Activated naive CD8-positive, alpha-beta T cell treated with anti-CD3 and anti-CD28 coated beads for 36 hours (primary cell): ENCODE measurements at regions not wholly inside any gene's neighbourhood (a gene's known extent, or its start where the extent isn't known, plus 50 kb on each side); places are given as distances from the start of the nearest gene placed in this dataset.

Source experiments
- DNase-seq: peaks from one replicate; pipeline ENCODE4 v3.0.0; 2021
- H3K27ac Mint-ChIP-seq: one replicate; pipeline ENCODE4 v1.8.0; 2022; ENCODE audit warnings: mild to moderate bottlenecking, moderate library complexity, mixed read lengths
- H3K27me3 Mint-ChIP-seq: one replicate; pipeline ENCODE4 v1.8.0; 2022; ENCODE audit warnings: mild to moderate bottlenecking, mixed read lengths
- H3K36me3 Mint-ChIP-seq: one replicate; pipeline ENCODE4 v1.8.0; 2021; ENCODE audit warnings: mild to moderate bottlenecking, mixed read lengths
- H3K4me1 Mint-ChIP-seq: one replicate; pipeline ENCODE4 v1.8.0; 2021; ENCODE audit warnings: mixed read lengths
- H3K4me3 Mint-ChIP-seq: one replicate; pipeline ENCODE4 v1.8.0; 2022; ENCODE audit warnings: mild to moderate bottlenecking, moderate library complexity, mixed read lengths
- H3K9me3 Mint-ChIP-seq: one replicate; pipeline ENCODE4 v1.8.0; 2022; ENCODE audit warnings: mixed read lengths

DNA sequence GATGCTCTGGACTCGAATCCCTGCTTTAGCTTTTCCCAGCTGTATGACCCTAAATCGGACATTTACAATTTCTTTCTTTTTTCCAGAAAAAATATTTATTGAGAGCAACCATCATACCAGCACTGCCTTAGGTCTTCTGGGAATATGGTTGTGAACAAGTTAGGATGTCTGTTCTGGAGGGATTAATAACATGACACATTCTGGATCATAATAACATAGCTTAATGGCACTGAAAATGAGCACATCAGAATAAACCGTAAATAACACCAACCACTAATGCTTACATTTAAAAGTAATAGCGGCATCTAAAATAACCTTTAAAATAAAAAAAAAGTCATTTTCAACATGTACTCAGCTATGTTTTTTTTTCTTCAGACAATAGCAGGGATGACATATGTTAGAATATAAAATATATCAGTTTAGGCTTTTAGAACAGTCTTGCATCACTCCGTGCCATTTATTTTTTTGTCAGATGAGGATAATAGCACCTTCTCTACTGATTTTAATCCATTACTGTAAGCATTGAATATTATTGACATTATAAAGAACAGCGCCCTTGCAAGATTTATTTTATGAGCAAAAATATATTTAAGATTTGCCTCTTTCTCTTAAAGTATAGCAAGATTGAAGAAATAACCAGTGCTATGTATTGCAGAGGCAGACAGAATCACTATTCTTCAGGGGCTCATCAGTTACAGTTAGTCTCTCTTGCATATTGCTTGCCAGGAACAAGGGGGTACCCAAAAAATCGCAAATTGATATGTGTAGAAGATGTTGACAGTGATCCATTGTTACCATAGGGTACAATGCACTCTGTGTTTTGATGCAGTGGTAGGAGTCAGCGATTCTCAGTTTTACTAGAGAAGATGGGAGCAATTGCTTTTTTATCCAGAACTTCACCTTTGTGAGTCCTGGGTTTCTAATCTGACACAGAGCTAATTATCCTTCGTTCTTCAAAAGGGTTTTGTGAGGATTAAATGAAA is 168.4 kb upstream of the NR3C1 start:
- H3K27me3 Mint-ChIP-seq, result no peaks in the 10 kb centered on the region
- no peak for DNase-seq
- no peak overlapping the region for H3K4me3 Mint-ChIP-seq
- H3K27ac Mint-ChIP-seq, result no peak overlapping the region
- no peaks in the 10 kb centered on the region for H3K9me3 Mint-ChIP-seq
- no peaks in the 10 kb centered on the region for H3K36me3 Mint-ChIP-seq
- no peaks in the 10 kb centered on the region for H3K4me1 Mint-ChIP-seq

DNA sequence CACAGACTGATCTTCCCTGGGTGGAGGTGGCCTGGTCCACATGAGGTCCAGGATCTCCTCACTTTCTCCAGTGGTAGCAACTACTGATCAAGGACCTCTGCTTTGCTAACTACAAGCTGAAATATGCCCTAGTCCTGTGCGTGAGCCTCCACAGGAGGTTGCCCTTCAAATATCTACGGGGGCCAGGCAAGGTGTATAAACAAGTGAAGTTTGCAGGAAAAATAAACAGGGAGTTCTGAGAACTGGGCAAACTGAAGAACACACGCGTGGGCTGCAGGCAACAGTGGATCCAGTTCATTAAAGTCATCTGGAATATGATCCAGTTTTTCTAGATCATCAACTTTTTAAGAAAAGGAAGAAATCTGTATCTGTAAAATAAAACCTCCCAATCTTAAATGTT is 167.5 kb upstream of the NR3C1 start:
- Mint-ChIP-seq H3K4me1 (no peaks in the 10 kb centered on the region), H3K27me3 (no peaks in the 10 kb centered on the region), H3K9me3 (no peaks in the 10 kb centered on the region), H3K4me3 (no peak overlapping the region), H3K36me3 (no peaks in the 10 kb centered on the region), H3K27ac (no peak overlapping the region)
- DNase-seq, result no peak

DNA sequence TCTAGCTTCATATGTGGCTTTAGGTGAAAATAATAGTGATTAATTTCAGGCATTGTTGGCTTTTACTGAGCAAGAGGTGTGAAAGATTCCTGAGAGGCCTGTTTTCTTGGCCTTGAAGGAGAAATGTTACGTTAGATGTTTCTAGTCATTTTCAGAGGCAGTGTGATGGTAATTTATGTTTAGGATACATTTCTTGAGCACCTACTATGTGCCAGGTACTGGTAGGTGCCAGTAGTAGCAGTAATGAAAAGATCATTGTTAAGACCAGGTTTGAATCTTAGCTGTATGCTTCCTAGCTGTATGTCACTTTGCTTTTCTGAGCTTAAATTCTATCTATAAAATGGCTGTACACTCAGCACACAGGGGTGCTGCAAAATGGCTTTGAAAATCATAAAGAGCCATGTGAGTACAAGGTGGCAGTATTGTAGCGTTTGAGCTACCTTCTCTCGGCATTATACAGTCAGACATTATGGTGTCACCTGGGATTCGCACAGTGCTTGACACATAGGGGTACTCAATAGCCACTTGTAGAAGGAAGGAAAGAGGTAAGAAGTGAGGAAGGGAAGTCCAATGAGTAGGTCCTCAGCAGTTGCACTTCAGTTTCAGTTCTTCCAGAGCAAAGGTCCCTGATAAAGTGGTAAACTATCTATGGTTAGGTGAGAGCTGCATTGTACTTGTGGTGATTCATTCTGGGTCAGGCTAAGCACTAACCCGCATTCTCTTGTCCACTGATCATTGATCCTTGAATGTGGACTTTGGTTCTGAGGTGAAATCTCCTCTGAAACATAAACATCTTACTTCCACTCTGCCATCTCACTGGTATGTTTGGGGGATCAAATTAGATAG is 166.5 kb upstream of the NR3C1 start:
- DNase-seq, result no peak
- Mint-ChIP-seq H3K9me3 (no peaks in the 10 kb centered on the region), H3K27me3 (no peaks in the 10 kb centered on the region), H3K27ac (no peak overlapping the region), H3K4me3 (no peak overlapping the region), H3K4me1 (no peaks in the 10 kb centered on the region), H3K36me3 (no peaks in the 10 kb centered on the region)

DNA sequence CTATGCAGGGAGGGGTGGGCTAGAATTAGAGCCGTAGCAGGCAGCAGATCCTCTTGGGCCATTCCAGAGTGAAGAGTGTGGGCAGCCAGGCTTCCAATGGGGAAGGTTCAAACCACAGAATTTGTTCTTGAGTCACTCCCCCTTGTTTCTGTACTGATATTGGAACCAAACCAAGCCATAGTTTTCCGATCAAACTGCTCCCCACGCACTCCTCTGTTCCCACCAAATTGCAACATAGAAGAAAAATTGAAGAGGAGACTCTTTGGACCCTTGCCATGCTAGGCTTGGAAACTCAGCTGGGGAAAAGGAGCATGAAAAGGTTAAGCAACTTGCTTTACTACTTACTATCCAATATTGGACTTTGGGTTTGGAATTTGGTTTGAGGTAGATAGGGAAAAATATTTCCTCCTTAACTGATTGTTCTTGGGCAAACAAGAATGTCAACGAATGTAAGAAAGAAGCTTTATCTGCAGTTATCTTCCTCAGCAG is 165.8 kb upstream of the NR3C1 start:
- Mint-ChIP-seq H3K4me3 (no peak overlapping the region), H3K9me3 (no peaks in the 10 kb centered on the region), H3K4me1 (peaks cover 5% of the 10 kb centered on the region), H3K27me3 (no peaks in the 10 kb centered on the region), H3K27ac (no peak overlapping the region), H3K36me3 (no peaks in the 10 kb centered on the region)
- DNase-seq, result no peak

DNA sequence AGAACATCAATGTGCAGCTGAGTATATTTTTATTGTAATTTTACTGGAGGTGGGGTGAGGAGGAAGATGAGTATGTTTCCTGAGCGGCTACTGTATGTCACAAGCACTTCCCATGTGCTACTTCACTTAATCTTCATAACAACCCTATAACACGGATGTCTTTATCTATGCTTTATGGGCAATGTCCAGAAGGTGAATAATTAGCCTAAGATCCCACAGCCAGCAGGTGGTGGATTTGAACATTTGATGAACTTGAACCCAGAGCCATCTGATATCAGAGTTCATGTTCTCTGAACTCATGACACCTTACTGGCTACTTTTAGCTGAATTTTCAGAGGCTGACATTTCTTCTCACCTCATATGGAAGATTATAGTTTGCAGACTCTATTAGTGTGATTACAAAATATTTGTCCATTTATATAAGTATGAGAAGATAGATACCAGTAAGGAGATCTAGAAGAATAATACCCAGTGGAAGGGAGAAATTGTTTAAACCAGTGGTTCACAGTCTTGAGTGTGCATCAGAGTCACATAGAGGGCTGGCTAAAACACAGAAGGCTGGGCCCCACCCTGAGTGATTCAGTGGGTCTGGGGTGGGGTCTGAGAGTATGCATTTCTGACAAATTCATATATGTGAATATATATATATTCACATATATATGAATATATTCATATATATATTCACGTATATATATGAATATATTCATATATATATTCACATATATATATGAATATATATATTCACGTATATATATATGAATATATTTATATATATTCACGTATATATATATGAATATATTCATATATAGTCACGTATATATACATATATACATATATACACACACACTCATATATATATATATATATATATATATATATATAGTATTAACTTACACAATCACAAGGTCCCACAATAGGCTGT is 164.4 kb upstream of the NR3C1 start:
- DNase-seq, result no peak
- Mint-ChIP-seq H3K4me1 (peaks cover 6% of the 10 kb centered on the region), H3K36me3 (no peaks in the 10 kb centered on the region), H3K27me3 (no peaks in the 10 kb centered on the region), H3K9me3 (no peaks in the 10 kb centered on the region), H3K4me3 (no peak overlapping the region), H3K27ac (no peak overlapping the region)

DNA sequence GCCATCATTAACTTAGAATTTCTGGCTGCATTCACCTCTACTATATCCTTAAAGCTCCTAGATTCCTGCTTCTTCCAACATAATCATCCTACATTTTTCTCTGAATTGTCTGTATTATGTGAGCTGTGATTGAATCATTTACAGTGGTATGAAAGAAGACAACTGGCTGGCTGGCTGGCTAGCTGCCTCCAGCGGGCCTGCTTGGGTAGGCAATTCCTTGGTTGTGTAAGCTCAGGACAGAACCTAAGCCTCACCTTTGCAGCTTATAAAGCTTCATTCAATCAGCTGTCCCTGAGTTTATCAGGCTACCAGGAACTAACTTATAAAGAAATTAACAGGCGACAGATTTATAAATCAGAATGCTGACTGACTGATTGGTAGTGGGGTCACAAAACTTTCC is 162.7 kb upstream of the NR3C1 start:
- Mint-ChIP-seq H3K27me3 (no peaks in the 10 kb centered on the region), H3K4me3 (no peak overlapping the region), H3K9me3 (no peaks in the 10 kb centered on the region), H3K36me3 (no peaks in the 10 kb centered on the region), H3K4me1 (peaks cover 6% of the 10 kb centered on the region), H3K27ac (no peak overlapping the region)
- no peak for DNase-seq

DNA sequence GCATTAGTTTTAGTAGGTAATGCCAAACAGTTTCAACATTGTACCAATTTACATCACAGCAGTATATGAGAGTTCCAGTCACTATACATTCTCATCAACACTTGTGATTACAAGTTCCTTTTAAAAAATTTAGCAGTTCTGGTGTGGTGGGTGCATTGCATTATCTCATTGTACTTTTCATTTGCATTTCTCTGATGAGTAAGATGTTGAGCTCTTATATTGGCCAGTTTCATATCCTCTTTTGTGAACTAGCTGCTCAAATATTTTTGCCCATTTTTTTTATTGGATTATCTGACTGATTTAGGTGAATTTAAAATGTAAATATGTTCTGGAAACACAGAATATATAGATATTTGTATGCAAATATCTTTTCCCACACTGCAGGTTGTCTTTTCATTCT is 160.9 kb upstream of the NR3C1 start:
- DNase-seq, result no peak
- no peak overlapping the region for H3K27ac Mint-ChIP-seq
- H3K4me3 Mint-ChIP-seq, result no peak overlapping the region
- no peaks in the 10 kb centered on the region for H3K9me3 Mint-ChIP-seq
- no peaks in the 10 kb centered on the region for H3K27me3 Mint-ChIP-seq
- peaks cover 11% of the 10 kb centered on the region for H3K4me1 Mint-ChIP-seq
- H3K36me3 Mint-ChIP-seq, result no peaks in the 10 kb centered on the region

DNA sequence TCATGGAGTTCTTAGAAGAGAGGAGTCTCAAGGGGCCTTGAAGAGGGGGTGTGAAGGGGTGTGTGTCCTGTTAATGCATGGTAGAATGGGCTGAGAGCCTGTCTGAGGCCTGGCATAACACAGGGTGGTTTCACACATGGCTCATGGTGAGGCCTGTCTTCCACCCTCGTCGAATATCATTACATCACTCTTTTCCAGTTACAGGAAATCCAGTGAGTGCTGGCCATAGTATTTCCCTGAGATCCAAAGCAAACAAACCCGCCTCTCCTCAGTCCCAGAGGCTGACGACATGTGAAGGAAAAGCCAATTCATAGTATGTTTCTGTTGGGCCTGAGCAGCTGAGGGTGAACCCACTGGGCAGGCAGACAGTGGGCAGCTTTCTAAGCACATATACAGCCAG is 159.4 kb upstream of the NR3C1 start:
- no peak overlapping the region for H3K4me3 Mint-ChIP-seq
- DNase-seq, result no peak

DNA sequence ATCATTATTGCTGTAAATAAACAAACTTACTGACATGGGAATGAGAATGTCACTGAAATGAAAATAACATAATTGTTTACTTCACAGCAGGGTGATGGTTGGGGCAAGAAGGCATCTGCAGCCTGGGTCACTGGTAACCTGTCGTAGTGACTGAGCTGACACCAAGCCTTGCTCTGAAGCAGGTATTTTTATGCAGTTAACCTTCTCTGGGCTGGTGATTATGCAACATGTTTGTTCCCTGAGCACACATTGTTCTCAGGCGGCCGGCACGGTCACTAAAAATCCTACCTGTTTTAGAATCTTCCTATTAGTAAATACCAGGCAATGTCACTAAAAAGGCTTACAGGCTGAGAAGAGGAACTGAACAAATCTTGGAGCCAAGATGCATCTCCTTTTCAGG is 157.7 kb upstream of the NR3C1 start:
- Mint-ChIP-seq H3K27ac (no peak overlapping the region), H3K4me3 (no peak overlapping the region), H3K9me3 (no peaks in the 10 kb centered on the region), H3K36me3 (no peaks in the 10 kb centered on the region), H3K4me1 (peaks cover 14% of the 10 kb centered on the region), H3K27me3 (no peaks in the 10 kb centered on the region)
- no peak for DNase-seq

More for the DNA sequence above, 159.4 kb upstream of the NR3C1 start:
- Mint-ChIP-seq H3K4me1 (peaks cover 12% of the 10 kb centered on the region), H3K27me3 (no peaks in the 10 kb centered on the region), H3K36me3 (no peaks in the 10 kb centered on the region), H3K27ac (no peak overlapping the region), H3K9me3 (no peaks in the 10 kb centered on the region)

DNA sequence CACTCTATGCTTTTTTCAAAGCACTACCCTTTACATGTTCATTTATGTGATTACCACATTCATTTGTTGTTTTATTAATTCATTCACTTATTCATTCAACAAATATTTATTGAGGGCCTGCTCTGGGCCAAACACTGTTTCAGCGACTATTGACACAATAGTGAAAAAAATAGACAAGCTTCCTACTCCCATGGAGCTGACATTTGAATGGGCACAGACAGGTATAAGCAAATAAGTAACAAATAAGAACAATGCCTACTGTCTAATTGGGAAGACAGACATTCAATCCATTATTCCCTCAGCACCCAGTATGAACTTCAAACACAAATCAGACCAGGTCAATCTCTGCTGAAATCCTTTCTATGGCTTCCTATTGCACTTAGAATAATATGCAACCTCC is 156.9 kb upstream of the NR3C1 start:
- no peak overlapping the region for H3K27ac Mint-ChIP-seq
- H3K27me3 Mint-ChIP-seq, result no peaks in the 10 kb centered on the region
- no peaks in the 10 kb centered on the region for H3K36me3 Mint-ChIP-seq
- H3K4me3 Mint-ChIP-seq, result no peak overlapping the region
- no peak for DNase-seq
- peaks cover 14% of the 10 kb centered on the region for H3K4me1 Mint-ChIP-seq
- H3K9me3 Mint-ChIP-seq, result no peaks in the 10 kb centered on the region

DNA sequence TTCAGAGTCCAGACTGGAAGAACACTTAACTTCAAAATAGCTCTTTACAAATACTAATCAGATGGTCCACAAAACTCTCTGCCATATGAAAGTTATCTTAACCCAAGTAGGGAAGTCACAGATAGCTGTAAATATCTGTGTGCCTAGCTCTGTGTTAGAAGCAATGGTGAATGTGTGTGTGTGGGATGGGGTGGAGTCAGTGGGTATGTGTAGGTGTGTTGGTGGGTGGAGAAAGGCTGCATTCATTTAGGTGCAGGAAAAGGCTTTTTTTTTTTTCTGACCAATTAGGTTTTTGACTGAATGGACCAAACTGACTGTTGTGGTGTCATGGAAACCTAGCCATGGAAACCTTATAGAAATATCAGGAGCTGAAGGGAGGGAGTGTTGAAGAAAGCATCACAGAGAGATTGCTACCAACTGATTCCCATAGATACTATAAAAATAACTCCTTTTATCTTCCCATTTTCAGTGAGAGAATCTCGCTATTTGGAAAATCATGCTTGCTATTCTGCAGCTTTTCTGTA is 156.2 kb upstream of the NR3C1 start:
- H3K36me3 Mint-ChIP-seq, result no peaks in the 10 kb centered on the region
- H3K27ac Mint-ChIP-seq, result no peak overlapping the region
- no peaks in the 10 kb centered on the region for H3K27me3 Mint-ChIP-seq
- no peak overlapping the region for H3K4me3 Mint-ChIP-seq
- no peaks in the 10 kb centered on the region for H3K9me3 Mint-ChIP-seq
- H3K4me1 Mint-ChIP-seq, result peaks cover 13% of the 10 kb centered on the region
- DNase-seq, result no peak

DNA sequence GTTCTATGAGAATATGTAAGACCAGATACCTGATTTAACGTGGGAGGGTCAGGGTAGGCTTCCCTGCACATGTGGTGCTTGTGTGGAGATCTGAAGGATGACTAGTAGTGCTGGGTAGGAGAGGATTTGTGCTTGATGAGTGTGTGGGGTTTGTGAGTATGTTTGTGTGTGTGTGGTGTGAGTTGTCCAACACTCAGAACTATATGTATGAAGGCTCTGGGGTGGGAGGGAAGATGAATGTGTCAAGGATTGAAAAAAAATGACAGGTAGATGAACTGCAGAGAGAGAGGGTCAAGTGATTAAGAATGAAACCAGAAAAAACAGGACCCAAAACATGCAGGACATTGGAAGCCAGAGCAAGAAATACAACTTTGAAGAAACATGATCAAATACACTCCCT is 154.6 kb upstream of the NR3C1 start:
- no peaks in the 10 kb centered on the region for H3K36me3 Mint-ChIP-seq
- no peaks in the 10 kb centered on the region for H3K9me3 Mint-ChIP-seq
- peaks cover 8% of the 10 kb centered on the region for H3K4me1 Mint-ChIP-seq
- no peak overlapping the region for H3K27ac Mint-ChIP-seq
- no peak overlapping the region for H3K4me3 Mint-ChIP-seq
- no peaks in the 10 kb centered on the region for H3K27me3 Mint-ChIP-seq
- DNase-seq, result no peak

DNA sequence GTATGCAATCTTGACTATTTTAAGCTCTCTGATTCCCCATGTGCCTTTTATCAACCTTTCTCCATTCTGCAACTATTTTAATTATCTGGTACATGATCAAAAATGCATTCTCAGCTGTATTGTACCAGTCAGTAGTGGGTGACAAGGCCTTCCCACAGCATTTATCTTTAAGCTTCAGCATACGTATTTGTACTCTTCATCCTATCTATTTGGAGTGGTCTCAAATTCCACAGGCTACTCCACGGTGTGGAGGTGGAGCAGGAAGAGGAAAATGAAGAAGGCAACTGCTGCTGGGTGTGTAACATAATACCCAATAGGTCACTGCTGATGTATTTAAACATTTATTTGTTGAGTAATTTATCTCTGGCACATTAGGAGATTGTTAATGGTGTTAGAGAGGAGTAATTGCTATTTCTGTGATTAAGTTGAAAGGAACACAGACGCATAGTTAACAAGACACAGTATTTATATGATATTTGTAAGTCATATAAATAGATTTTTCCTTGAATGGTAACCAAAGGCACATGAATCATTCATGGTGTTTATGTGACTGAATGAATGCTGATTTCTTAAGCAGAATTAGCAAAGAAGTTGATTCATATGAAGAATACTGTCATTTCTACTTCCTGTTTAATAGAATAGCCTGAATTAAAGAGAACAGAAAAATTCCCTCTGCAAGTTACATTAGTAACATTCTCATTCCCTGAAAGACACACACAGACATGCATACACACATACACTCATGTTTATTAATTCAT is 153.8 kb upstream of the NR3C1 start:
- no peaks in the 10 kb centered on the region for H3K36me3 Mint-ChIP-seq
- no peaks in the 10 kb centered on the region for H3K27me3 Mint-ChIP-seq
- no peak for DNase-seq
- H3K4me3 Mint-ChIP-seq, result no peak overlapping the region
- H3K9me3 Mint-ChIP-seq, result no peaks in the 10 kb centered on the region
- no peak overlapping the region for H3K27ac Mint-ChIP-seq
- H3K4me1 Mint-ChIP-seq, result peaks cover 8% of the 10 kb centered on the region

DNA sequence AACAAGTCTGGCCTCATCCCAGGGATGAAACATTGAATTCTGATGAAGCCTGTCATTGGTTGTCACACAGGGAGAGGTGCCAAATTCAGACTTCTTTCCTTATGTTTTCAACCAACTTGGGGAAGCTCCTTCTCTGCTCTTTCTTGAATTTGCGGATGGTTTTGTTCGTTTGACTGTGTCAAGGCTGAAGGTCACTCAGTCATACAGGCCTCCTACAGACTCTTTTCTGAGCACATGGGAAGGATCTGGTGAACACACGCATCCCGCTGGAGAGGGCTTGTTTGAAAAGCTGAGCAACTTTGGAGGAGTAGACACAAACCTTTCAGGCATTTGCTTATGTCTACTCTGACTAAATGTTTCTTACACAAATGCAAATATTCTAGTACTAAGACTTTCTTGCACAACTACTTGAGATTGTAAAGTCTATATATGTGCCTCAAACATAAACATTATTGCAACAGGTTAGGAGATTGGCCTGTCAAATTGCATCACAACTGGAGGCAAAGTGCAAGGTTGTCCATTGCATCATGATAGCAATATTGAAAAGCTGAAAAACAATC is 151.5 kb upstream of the NR3C1 start:
- Mint-ChIP-seq H3K9me3 (no peaks in the 10 kb centered on the region), H3K4me1 (peaks cover 8% of the 10 kb centered on the region), H3K27ac (no peak overlapping the region), H3K4me3 (no peak overlapping the region), H3K36me3 (no peaks in the 10 kb centered on the region), H3K27me3 (no peaks in the 10 kb centered on the region)
- DNase-seq, result no peak
